PFSK-1 (cell line): ENCODE measurements at regions not wholly inside any gene's neighbourhood (a gene's known extent, or its start where the extent isn't known, plus 50 kb on each side); places are given as distances from the start of the nearest gene placed in this dataset.

Experiments used
- FOXP2 ChIP-seq: optimal IDR thresholded peaks from 2 replicates; pipeline ENCODE3; 2011; ENCODE audit warnings: borderline replicate concordance, control low read depth, inconsistent platforms; ENCODE audit not compliant: insufficient read depth; ENCODE audit errors: extremely low read length, extremely low read depth
- POLR2AphosphoS5 ChIP-seq: IDR thresholded peaks from 2 replicates; pipeline ENCODE4 v1.6.1; 2012; ENCODE audit warnings: low read depth, mild to moderate bottlenecking, control low read depth, low read length, moderate library complexity
- SIN3A ChIP-seq: IDR thresholded peaks from 2 replicates; pipeline ENCODE4 v1.6.1; 2012; ENCODE audit warnings: mild to moderate bottlenecking, low read length, moderate library complexity, borderline replicate concordance; ENCODE audit not compliant: insufficient read depth
- TAF1 ChIP-seq: IDR thresholded peaks from 2 replicates; pipeline ENCODE4 v1.6.1; 2012; ENCODE audit warnings: low read length, control low read depth, borderline replicate concordance; ENCODE audit not compliant: insufficient read depth
- TF ChIP-seq, protein P1 (sequence below), 2 experiments: IDR thresholded peaks; 2 replicates each; pipeline versions ENCODE4 v1.6.1 to v1.8.0; 2011 to 2012; ENCODE audit warnings: low read depth in 2 of 2, low read length in 2 of 2, control low read depth in 1 of 2, inconsistent platforms in 1 of 2, mild to moderate bottlenecking in 1 of 2, moderate library complexity in 1 of 2; ENCODE audit not compliant: insufficient read depth in 1 of 2

DNA sequence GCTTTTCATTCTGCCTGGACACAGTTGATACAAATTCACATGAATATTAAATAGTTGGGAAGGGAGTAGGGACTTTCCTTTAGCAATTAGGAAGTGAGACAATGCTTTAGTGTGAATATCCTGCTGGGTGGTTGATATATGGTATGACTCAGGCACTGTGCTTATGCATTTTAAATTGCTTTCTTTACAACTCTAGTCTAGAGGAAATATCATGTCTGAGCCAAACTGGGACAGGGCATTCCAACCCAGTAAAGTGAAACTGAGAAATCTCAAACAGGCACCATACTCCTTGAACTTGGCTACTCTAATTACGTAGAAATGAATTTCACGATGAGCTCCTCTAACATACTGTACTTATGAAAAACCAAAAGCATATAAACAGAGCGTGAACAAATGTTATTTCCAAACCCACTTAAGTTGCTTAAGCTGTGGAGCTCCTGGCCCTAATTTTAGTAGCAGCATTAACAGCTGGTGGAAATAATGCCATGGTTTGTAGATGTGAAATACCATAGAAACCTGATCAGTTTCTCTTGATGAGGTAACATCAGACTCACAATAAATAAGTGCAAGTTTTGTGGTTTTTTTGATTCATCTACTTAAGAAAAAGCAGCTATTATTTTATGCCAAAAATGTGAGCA is 242.9 kb upstream of the GK2 start:
- no peak for TF ChIP-seq FOXP2
- TF ChIP-seq POLR2AphosphoS5 = 0 out of 2 replicates have a peak, but pooled peaks have one; percentile 36
- TF ChIP-seq SIN3A = 0 out of 2 replicates have a peak, but pooled peaks have one; percentile 34
- peak; percentile 42; the same call in 1 of the 2 replicates for TF ChIP-seq TAF1
- TF ChIP-seq, protein P1, sequence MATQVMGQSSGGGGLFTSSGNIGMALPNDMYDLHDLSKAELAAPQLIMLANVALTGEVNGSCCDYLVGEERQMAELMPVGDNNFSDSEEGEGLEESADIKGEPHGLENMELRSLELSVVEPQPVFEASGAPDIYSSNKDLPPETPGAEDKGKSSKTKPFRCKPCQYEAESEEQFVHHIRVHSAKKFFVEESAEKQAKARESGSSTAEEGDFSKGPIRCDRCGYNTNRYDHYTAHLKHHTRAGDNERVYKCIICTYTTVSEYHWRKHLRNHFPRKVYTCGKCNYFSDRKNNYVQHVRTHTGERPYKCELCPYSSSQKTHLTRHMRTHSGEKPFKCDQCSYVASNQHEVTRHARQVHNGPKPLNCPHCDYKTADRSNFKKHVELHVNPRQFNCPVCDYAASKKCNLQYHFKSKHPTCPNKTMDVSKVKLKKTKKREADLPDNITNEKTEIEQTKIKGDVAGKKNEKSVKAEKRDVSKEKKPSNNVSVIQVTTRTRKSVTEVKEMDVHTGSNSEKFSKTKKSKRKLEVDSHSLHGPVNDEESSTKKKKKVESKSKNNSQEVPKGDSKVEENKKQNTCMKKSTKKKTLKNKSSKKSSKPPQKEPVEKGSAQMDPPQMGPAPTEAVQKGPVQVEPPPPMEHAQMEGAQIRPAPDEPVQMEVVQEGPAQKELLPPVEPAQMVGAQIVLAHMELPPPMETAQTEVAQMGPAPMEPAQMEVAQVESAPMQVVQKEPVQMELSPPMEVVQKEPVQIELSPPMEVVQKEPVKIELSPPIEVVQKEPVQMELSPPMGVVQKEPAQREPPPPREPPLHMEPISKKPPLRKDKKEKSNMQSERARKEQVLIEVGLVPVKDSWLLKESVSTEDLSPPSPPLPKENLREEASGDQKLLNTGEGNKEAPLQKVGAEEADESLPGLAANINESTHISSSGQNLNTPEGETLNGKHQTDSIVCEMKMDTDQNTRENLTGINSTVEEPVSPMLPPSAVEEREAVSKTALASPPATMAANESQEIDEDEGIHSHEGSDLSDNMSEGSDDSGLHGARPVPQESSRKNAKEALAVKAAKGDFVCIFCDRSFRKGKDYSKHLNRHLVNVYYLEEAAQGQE (IDR thresholded peaks at IDR 0.05; ENCODE audit: insufficient read depth in 1 of 2, low read depth in 2 of 2, low read length in 2 of 2) = no peak

DNA sequence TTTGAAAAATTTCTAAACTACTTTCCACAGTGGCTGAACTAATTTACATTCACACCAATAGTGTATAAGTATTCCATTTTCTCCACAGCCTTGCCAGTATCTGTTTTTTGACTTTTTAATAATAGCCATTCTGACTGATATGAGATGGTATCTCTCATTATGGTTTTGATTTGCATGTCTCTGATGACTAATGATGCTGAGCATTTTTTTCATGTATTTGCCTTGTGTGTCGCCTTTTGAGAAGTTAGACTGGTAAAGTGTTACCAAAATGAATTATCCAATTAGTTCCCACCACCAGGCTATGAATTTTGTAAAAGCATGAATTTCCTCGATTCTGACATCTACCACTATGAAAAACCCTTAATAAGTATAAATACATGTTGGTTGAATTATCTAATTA is 242.2 kb upstream of the GK2 start:
- TF ChIP-seq POLR2AphosphoS5 (no peak), FOXP2 (no peak), TAF1 (no peak), SIN3A (no peak)
- TF ChIP-seq, protein P1 (IDR thresholded peaks at IDR 0.05; ENCODE audit: insufficient read depth in 1 of 2, low read depth in 2 of 2, low read length in 2 of 2) = no peak

DNA sequence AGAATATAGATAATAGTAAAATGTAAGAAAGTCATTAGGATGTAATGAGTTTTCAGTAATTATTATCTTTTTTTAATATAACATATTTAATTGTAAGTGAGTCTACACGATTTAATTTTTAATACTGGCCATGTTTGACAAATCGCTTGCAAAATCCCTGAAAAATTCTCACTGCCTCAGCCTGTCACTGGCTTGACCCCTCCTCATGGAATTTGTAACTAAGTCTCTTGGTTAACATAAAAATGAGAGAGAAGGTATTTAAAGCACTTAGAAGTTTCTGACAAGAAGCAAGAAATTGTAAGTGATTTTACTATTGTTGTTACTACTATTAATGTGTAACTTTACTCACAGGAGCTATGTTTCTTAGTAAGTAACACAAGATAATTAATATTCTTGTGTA is 237.9 kb upstream of the GK2 start:
- TF ChIP-seq POLR2AphosphoS5 = no peak
- TF ChIP-seq FOXP2 = no peak
- no peak for TF ChIP-seq TAF1
- TF ChIP-seq, protein P1 (IDR thresholded peaks at IDR 0.05; ENCODE audit: insufficient read depth in 1 of 2, low read depth in 2 of 2, low read length in 2 of 2) = no peak
- no peak for TF ChIP-seq SIN3A

DNA sequence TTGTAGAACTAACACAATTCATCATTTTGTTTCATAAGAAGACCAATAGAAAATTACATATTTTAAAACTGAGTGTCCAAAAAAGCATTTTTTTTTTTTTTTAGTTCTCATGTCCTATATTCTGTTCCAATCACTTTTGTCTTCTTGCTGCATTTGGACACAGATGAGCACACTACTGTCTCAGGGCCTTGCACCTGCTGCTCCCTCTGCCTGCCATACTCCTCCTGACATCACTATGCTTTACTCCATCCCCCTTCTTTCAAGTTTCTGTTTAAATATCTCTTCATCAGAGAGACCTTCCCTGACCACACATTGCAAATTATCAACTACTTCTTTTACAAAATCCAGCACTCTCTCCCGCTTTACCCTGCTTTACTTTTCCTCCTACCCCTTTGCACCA is 230.7 kb upstream of the GK2 start:
- TF ChIP-seq TAF1 (no peak), SIN3A (no peak), POLR2AphosphoS5 (no peak), FOXP2 (no peak)
- TF ChIP-seq, protein P1 (IDR thresholded peaks at IDR 0.05; ENCODE audit: insufficient read depth in 1 of 2, low read depth in 2 of 2, low read length in 2 of 2) = no peak

DNA sequence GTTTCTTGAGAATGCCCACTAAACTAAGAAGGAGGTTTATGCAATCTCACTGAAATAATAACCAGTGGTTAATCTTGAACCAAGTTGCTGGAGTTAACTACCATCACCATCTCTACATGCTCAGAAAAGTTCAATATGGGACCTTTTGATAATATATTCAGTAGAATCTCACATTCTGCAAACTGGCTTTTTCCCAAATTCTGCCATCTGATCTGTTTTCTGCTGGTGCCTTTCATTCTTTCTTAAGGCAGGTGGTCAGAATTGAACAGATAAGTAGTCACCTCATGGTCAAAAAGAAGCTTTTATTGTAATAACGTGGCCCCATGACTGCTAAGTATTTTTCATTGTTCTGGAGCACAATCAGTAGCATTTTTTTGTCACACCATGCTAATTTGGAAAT is 229.0 kb upstream of the GK2 start:
- TF ChIP-seq FOXP2 (no peak), SIN3A (no peak), POLR2AphosphoS5 (no peak), TAF1 (no peak)
- TF ChIP-seq, protein P1 (IDR thresholded peaks at IDR 0.05; ENCODE audit: insufficient read depth in 1 of 2, low read depth in 2 of 2, low read length in 2 of 2) = no peak
